HepG2 (cell line): ENCODE measurements at regions not wholly inside any gene's neighbourhood (a gene's known extent, or its start where the extent isn't known, plus 50 kb on each side); places are given as distances from the start of the nearest gene placed in this dataset.

ENCODE experiments used
- ATAC-seq: fragments of 200-7000 bp; cut with Tn5 transposase; 3 replicates; pipeline ENCODE4 v1.9.1; 2020; ENCODE audit warnings: mild to moderate bottlenecking, moderate library complexity
- BruUV-seq: library from RNA; stranded (reverse); fragments of 400-500 nt; replicated peaks from 2 replicates; lab custom pipeline; 2021; lab: Mats Ljungman, UMichigan
- CTCF ChIA-PET: fragments of 300-600 bp; formaldehyde crosslinking; extraction: SDS; loops from one replicate; lab custom pipeline; 2021; ENCODE audit warnings: low total read pairs, inconsistent platforms, low intra/inter-chr PET ratio; lab: Yijun Ruan, JAX
- POLR2A ChIA-PET: fragments of 350-600 bp; sonication (Branson Sonifier 250); formaldehyde crosslinking; loops from one replicate; lab custom pipeline; 2020; ENCODE audit warnings: antibody characterized with exemption, inconsistent platforms; lab: Yijun Ruan, JAX
- DNase-seq: peaks from one replicate; pipeline ENCODE4 v3.0.0-alpha.2; 2015; ENCODE audit warnings: low spot score
- FAIRE-seq: peaks from 3 replicates; lab custom pipeline; 2011; peaks lifted over from hg19 to GRCh38; lab: Jason Lieb, UNC
- H2AFZ ChIP-seq: one replicate; pipeline ENCODE4 v1.6.1; 2011; ENCODE audit warnings: low read length, inconsistent platforms
- H3K27ac ChIP-seq: fragments of 300-600 bp; 3 replicates; pipeline ENCODE4 v1.8.0; 2011; ENCODE audit warnings: mixed run types, mild to moderate bottlenecking, mixed read lengths, low read length, inconsistent platforms; ENCODE audit not compliant: insufficient read depth; ENCODE audit errors: extremely low read length
- H3K27me3 ChIP-seq, 2 experiments: fragments of 200-600 bp in 1 of 2; 2 replicates in 1 of 2; 3 replicates in 1 of 2; pipeline versions ENCODE4 v1.6.0 to v1.8.0; 2011; ENCODE audit warnings: low read length in 2 of 2, mild to moderate bottlenecking in 2 of 2, moderate library complexity in 2 of 2, inconsistent platforms in 1 of 2; ENCODE audit not compliant: insufficient read depth in 2 of 2, control insufficient read depth in 1 of 2
- H3K36me3 ChIP-seq, 2 experiments: fragments of 200-600 bp in 1 of 2; replicated peaks in 1 of 2; 2 replicates in 1 of 2; 3 replicates in 1 of 2; pipeline versions ENCODE4 v1.5.1 to v1.8.0; 2011; ENCODE audit warnings: low read length in 2 of 2, inconsistent platforms in 1 of 2; ENCODE audit not compliant: insufficient read depth in 2 of 2, control insufficient read depth in 1 of 2
- H3K4me1 ChIP-seq: 2 replicates; pipeline ENCODE4 v1.5.1; 2012; ENCODE audit warnings: low read length, inconsistent platforms; ENCODE audit not compliant: insufficient read depth
- H3K4me2 ChIP-seq: 2 replicates; pipeline ENCODE4 v1.6.0; 2011; ENCODE audit warnings: low read depth, low read length, inconsistent platforms
- H3K4me3 ChIP-seq, 3 experiments: fragments of 200-600 bp in 1 of 3; sonication (generic), shearing (Covaris generic) in 1 of 3; replicated peaks in 1 of 3; 2 replicates each; pipeline ENCODE4 v1.5.1; 2011 to 2016; ENCODE audit warnings: low read length in 3 of 3, inconsistent platforms in 2 of 3, low read depth in 2 of 3, mild to moderate bottlenecking in 2 of 3, control low read depth in 1 of 3, mixed read lengths in 1 of 3; ENCODE audit not compliant: insufficient read depth in 1 of 3
- H3K79me2 ChIP-seq: one replicate; pipeline ENCODE4 v1.6.1; 2011; ENCODE audit warnings: low read length, inconsistent platforms; ENCODE audit not compliant: insufficient read depth
- H3K9ac ChIP-seq: 2 replicates; pipeline ENCODE4 v1.6.0; 2011; ENCODE audit warnings: mild to moderate bottlenecking, low read depth, low read length, inconsistent platforms; ENCODE audit not compliant: insufficient read depth
- H3K9me3 ChIP-seq: 2 replicates; pipeline ENCODE4 v1.5.1; 2012; ENCODE audit warnings: mild to moderate bottlenecking, low read length
- H4K20me1 ChIP-seq: 2 replicates; pipeline ENCODE4 v1.6.0; 2011; ENCODE audit warnings: inconsistent platforms, mild to moderate bottlenecking, low read length, moderate library complexity; ENCODE audit not compliant: insufficient read depth
- CSRNP2 ChIP-seq: sonication (generic); formaldehyde crosslinking; conservative IDR thresholded peaks from 2 replicates; pipeline ENCODE4 v1.8.0; 2022; ENCODE audit warnings: low read depth, missing genetic modification reagents
- ETS1 ChIP-seq: sonication (generic); formaldehyde crosslinking; IDR thresholded peaks from 2 replicates; pipeline ENCODE4 v1.4.0; 2020; ENCODE audit warnings: missing genetic modification reagents
- SMARCC2 ChIP-seq: fragments of 450-650 bp; IDR thresholded peaks from 2 replicates; pipeline ENCODE4 v1.6.1; 2017; ENCODE audit warnings: antibody characterized with exemption, mild to moderate bottlenecking
- SMYD3 ChIP-seq: sonication (generic); formaldehyde crosslinking; IDR thresholded peaks from 2 replicates; pipeline ENCODE4 v1.8.1; 2023; ENCODE audit warnings: mild to moderate bottlenecking, missing genetic modification reagents
- ZBTB7A ChIP-seq: sonication (generic); formaldehyde crosslinking; IDR thresholded peaks from 2 replicates; pipeline ENCODE4 v1.8.0; 2022; ENCODE audit warnings: mild to moderate bottlenecking, missing genetic modification reagents
- ZNF317 ChIP-seq: sonication (generic); formaldehyde crosslinking; IDR thresholded peaks from 2 replicates; pipeline ENCODE4 v1.5.0; 2020; ENCODE audit warnings: mild to moderate bottlenecking, missing genetic modification reagents
- ZNF569 ChIP-seq: sonication (generic); formaldehyde crosslinking; IDR thresholded peaks from 2 replicates; pipeline ENCODE4 v1.5.0; 2020; ENCODE audit warnings: mild to moderate bottlenecking, missing genetic modification reagents, moderate library complexity, borderline replicate concordance
- ZNF639 ChIP-seq: conservative IDR thresholded peaks from 2 replicates; pipeline ENCODE4 v1.6.1; 2018; ENCODE audit warnings: missing genetic modification reagents
- ZSCAN25 ChIP-seq: sonication (generic); formaldehyde crosslinking; IDR thresholded peaks from 2 replicates; pipeline ENCODE4 v1.8.0; 2022; ENCODE audit warnings: mild to moderate bottlenecking, missing genetic modification reagents
- WGBS: methylation state at CpG from one replicate; pipeline ENCODE4 v1.1.6; 2017; ENCODE audit warnings: low lambda C conversion rate; 5-methylcytosine and 5-hydroxymethylcytosine counted together
- in situ Hi-C: cut with HindIII; loops from 2 replicates; pipeline ENCODE4 v1.10.0; 2017; ENCODE audit warnings: low pct_unique_long_range_greater_than_20kb; ENCODE audit not compliant: extremely low pct_ligation_motif_present
- intact Hi-C: fragments of 100-400 bp; cut with micrococcal nuclease; formaldehyde crosslinking; loops from one replicate; pipeline ENCODE4 v1.10.0; 2022; ENCODE audit not compliant: unreplicated experiment

- H3K36me3 ChIP-seq = no peaks in the 10 kb centered on the region
- TF ChIP-seq SMYD3 (CRISPR knock-in tag) (no peak), ZNF569 (CRISPR knock-in tag) (no peak), ETS1 (CRISPR knock-in tag) (no peak), ZNF317 (no peak), CSRNP2 (no peak), SMARCC2 (no peak), ZSCAN25 (CRISPR knock-in tag) (no peak), ZNF639 (no peak), ZBTB7A (CRISPR knock-in tag) (no peak)
- H3K27ac ChIP-seq = no peak overlapping the region
- FAIRE-seq = no peak
- H2AFZ ChIP-seq = no peak overlapping the region
- in situ Hi-C loops = no loop called here
- no peak overlapping the region for H3K4me2 ChIP-seq
- no peaks in the 10 kb centered on the region for H3K79me2 ChIP-seq
- H3K4me1 ChIP-seq = no peaks in the 10 kb centered on the region
- ATAC-seq = no peak
- DNase-seq = no peak
- peaks cover 92% of the 10 kb centered on the region for H3K9me3 ChIP-seq
- ChIA-PET CTCF (no interaction called here), POLR2A (no interaction called here)
- no peaks in the 10 kb centered on the region for H4K20me1 ChIP-seq
- no peaks in the 10 kb centered on the region; a peak in 1 of 5 replicates for H3K27me3 ChIP-seq
- no peak overlapping the region for H3K9ac ChIP-seq
- intact Hi-C loops = no loop called here
- 0% methylated on average over 2 of the region's 9 CpGs for WGBS
- BruUV-seq = no TSS peak
- H3K4me3 ChIP-seq = no peak overlapping the region
Measured at GRCh38 chr5:4339949-4340348, 744.3 kb downstream of the IRX1 start.
